ENCODE measurements at regions not wholly inside any gene's neighbourhood (a gene's known extent, or its start where the extent isn't known, plus 50 kb on each side); places are given as distances from the start of the nearest gene placed in this dataset.

GRCh38 chr2:180161415-180161814, 154.3 kb upstream of the CWC22 start:
- Histone ChIP-seq H3K4me3 (ENCODE audit: low read length) (no peak overlapping the region), H2AFZ (ENCODE audit: low read depth, low read length) (no peak overlapping the region), H3K36me3 (ENCODE audit: insufficient read depth, low read length) (no peaks in the 10 kb centered on the region), H3F3A (ENCODE audit: insufficient read depth, low read length, poor library complexity, severe bottlenecking) (no peaks in the 10 kb centered on the region), H3K79me2 (replicated peaks; ENCODE audit: insufficient read depth, low read length) (no peaks in the 10 kb centered on the region), H3K9me2 (ENCODE audit: insufficient read depth, low read length) (no peaks in the 10 kb centered on the region), H3K4me2 (ENCODE audit: low read length) (no peak overlapping the region), H4K20me1 (ENCODE audit: insufficient read depth) (no peaks in the 10 kb centered on the region), H3K9me3 (ENCODE audit: low read length) (no peaks in the 10 kb centered on the region), H3K9ac (ENCODE audit: low read length) (no peak overlapping the region), H3K27me3 (ENCODE audit: insufficient read depth, low read depth, low read length) (no peaks in the 10 kb centered on the region), H3K27ac (ENCODE audit: low read length) (no peak overlapping the region)
- TF ChIP-seq TAF1 (IDR thresholded peaks at IDR 0.05; ENCODE audit: low read depth) (no peak), MXI1 (conservative IDR thresholded peaks at IDR 0.05; ENCODE audit: poor library complexity, severe bottlenecking) (no peak), REST (IDR thresholded peaks at IDR 0.05; ENCODE audit: borderline replicate concordance) (no peak), CTCF (IDR thresholded peaks at IDR 0.05; ENCODE audit: poor library complexity, severe bottlenecking) (no peak), EP300 (conservative IDR thresholded peaks at IDR 0.05; ENCODE audit: poor library complexity, severe bottlenecking) (no peak), POLR2AphosphoS5 (IDR thresholded peaks at IDR 0.05) (no peak), SMC3 (conservative IDR thresholded peaks at IDR 0.05; ENCODE audit: poor library complexity) (no peak), RAD21 (conservative IDR thresholded peaks at IDR 0.05) (no peak), EZH2 (IDR thresholded peaks at IDR 0.05; ENCODE audit: borderline replicate concordance, insufficient read depth, low read length, poor library complexity, severe bottlenecking) (no peak)

GRCh38 chr2:180159921-180160320, 152.8 kb upstream of the CWC22 start:
- Histone ChIP-seq H3K9me3 (ENCODE audit: low read length) (no peaks in the 10 kb centered on the region), H3K4me2 (ENCODE audit: low read length) (no peak overlapping the region), H3F3A (ENCODE audit: insufficient read depth, low read length, poor library complexity, severe bottlenecking) (no peaks in the 10 kb centered on the region), H3K27me3 (ENCODE audit: insufficient read depth, low read depth, low read length) (no peaks in the 10 kb centered on the region), H3K27ac (ENCODE audit: low read length) (no peak overlapping the region), H3K9me2 (ENCODE audit: insufficient read depth, low read length) (no peaks in the 10 kb centered on the region), H2AFZ (ENCODE audit: low read depth, low read length) (no peak overlapping the region), H3K36me3 (ENCODE audit: insufficient read depth, low read length) (no peaks in the 10 kb centered on the region), H3K9ac (ENCODE audit: low read length) (no peak overlapping the region), H3K4me3 (ENCODE audit: low read length) (no peak overlapping the region), H4K20me1 (ENCODE audit: insufficient read depth) (no peaks in the 10 kb centered on the region), H3K79me2 (replicated peaks; ENCODE audit: insufficient read depth, low read length) (no peaks in the 10 kb centered on the region)
- no peak for TF ChIP-seq EP300 (conservative IDR thresholded peaks at IDR 0.05; ENCODE audit: poor library complexity, severe bottlenecking)
- TF ChIP-seq REST (IDR thresholded peaks at IDR 0.05; ENCODE audit: borderline replicate concordance): no peak
- no peak for TF ChIP-seq RAD21 (conservative IDR thresholded peaks at IDR 0.05)
- no peak for TF ChIP-seq SMC3 (conservative IDR thresholded peaks at IDR 0.05; ENCODE audit: poor library complexity)
- no peak for TF ChIP-seq CTCF (IDR thresholded peaks at IDR 0.05; ENCODE audit: poor library complexity, severe bottlenecking)
- no peak for TF ChIP-seq TAF1 (IDR thresholded peaks at IDR 0.05; ENCODE audit: low read depth)
- TF ChIP-seq EZH2 (IDR thresholded peaks at IDR 0.05; ENCODE audit: borderline replicate concordance, insufficient read depth, low read length, poor library complexity, severe bottlenecking): no peak

Measured in neural cell (in vitro differentiated cells).